Colonic mucosa (tissue), 4 donors: ENCODE measurements at regions not wholly inside any gene's neighbourhood (a gene's known extent, or its start where the extent isn't known, plus 50 kb on each side); places are given as distances from the start of the nearest gene placed in this dataset.

ENCODE experiments used
- DNase-seq: peaks from one replicate; pipeline ENCODE4 v3.0.0-alpha.2; 2020
- H3K27ac ChIP-seq: fragments of 200-600 bp; one replicate; pipeline ENCODE4 v1.8.0; 2021
- H3K27me3 ChIP-seq: fragments of 200-600 bp; one replicate; pipeline ENCODE4 v1.8.0; 2021
- H3K36me3 ChIP-seq: fragments of 200-600 bp; one replicate; pipeline ENCODE4 v1.8.0; 2021
- H3K4me1 ChIP-seq: fragments of 200-600 bp; one replicate; pipeline ENCODE4 v1.8.0; 2021; ENCODE audit warnings: mild to moderate bottlenecking
- H3K4me3 ChIP-seq: fragments of 200-600 bp; one replicate; pipeline ENCODE4 v1.8.0; 2021
- H3K9ac ChIP-seq, 2 donors: one replicate each; pipeline ENCODE4 v1.7.0; 2013; ENCODE audit warnings: control low read depth in 2 of 2, low read depth in 2 of 2, low read length in 2 of 2
- H3K9me3 ChIP-seq: fragments of 200-600 bp; one replicate; pipeline ENCODE4 v1.8.0; 2021
- intact Hi-C: fragments of 100-400 bp; cut with DNase I; formaldehyde crosslinking; loops from one replicate; pipeline ENCODE4 v1.14.1; 2022
- TF ChIP-seq, protein P1 (sequence below): fragments of 200-600 bp; IDR thresholded peaks from one replicate; pipeline ENCODE4 v1.8.0; 2022; ENCODE audit warnings: antibody characterized with exemption, mild to moderate bottlenecking
- donor health status: healthy.
- donor health status: DM: no; HTN: no; CAD: no.
- donor health status: DM: no; HTN: no; CAD: no.

DNA sequence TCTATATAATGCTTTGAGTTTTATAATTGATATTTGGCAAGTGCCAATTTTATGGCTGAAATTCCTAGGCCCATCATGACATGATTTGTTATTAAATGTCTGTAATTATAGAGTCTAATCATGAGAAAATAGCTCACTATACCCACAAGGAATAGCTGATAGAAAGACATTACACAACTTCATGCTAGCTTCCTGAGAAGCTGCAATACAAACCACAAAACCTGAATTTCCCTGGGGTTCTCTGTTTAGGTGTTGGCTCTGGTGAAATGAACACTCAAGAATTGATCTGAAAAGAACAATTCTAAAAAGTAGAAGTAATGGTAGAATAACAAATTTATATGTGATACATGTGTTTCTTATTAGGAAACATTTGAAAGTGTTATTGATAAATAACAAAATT is 169.6 kb downstream of the GASK1B start:
- H3K9ac ChIP-seq, result no peak overlapping the region
- no peaks in the 10 kb centered on the region for H3K27me3 ChIP-seq
- no peak overlapping the region for H3K4me3 ChIP-seq
- no peaks in the 10 kb centered on the region for H3K36me3 ChIP-seq
- intact Hi-C loops, result no loop called here
- H3K4me1 ChIP-seq, result no peaks in the 10 kb centered on the region
- H3K9me3 ChIP-seq, result no peaks in the 10 kb centered on the region
- TF ChIP-seq, protein P1, sequence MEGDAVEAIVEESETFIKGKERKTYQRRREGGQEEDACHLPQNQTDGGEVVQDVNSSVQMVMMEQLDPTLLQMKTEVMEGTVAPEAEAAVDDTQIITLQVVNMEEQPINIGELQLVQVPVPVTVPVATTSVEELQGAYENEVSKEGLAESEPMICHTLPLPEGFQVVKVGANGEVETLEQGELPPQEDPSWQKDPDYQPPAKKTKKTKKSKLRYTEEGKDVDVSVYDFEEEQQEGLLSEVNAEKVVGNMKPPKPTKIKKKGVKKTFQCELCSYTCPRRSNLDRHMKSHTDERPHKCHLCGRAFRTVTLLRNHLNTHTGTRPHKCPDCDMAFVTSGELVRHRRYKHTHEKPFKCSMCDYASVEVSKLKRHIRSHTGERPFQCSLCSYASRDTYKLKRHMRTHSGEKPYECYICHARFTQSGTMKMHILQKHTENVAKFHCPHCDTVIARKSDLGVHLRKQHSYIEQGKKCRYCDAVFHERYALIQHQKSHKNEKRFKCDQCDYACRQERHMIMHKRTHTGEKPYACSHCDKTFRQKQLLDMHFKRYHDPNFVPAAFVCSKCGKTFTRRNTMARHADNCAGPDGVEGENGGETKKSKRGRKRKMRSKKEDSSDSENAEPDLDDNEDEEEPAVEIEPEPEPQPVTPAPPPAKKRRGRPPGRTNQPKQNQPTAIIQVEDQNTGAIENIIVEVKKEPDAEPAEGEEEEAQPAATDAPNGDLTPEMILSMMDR, result no peak
- H3K27ac ChIP-seq, result no peak overlapping the region
- DNase-seq, result no peak

DNA sequence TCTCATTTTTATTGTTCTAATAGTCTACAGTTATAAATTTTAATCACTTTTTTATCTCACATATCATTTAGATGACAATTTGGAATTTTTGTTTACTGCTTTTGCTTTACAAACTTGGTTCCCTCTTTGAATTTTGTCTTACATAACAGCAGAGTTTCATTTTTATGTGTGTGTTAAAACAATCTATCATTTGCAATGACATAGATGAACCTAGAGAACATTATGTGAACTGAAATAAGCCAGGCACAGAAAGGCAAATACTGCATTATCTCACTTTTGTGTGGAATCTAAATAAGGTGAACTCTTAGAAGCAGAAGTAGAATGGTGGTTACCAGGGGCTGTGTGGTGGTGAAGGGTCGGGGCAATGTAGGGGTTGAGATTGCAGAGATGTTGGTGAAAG is 170.7 kb downstream of the GASK1B start:
- intact Hi-C loops, result no loop called here
- H3K27me3 ChIP-seq, result no peaks in the 10 kb centered on the region
- no peak overlapping the region for H3K27ac ChIP-seq
- no peak overlapping the region for H3K4me3 ChIP-seq
- H3K9ac ChIP-seq, result no peak overlapping the region
- TF ChIP-seq, protein P1, result no peak
- H3K4me1 ChIP-seq, result no peaks in the 10 kb centered on the region
- no peaks in the 10 kb centered on the region for H3K9me3 ChIP-seq
- H3K36me3 ChIP-seq, result no peaks in the 10 kb centered on the region
- DNase-seq, result no peak

DNA sequence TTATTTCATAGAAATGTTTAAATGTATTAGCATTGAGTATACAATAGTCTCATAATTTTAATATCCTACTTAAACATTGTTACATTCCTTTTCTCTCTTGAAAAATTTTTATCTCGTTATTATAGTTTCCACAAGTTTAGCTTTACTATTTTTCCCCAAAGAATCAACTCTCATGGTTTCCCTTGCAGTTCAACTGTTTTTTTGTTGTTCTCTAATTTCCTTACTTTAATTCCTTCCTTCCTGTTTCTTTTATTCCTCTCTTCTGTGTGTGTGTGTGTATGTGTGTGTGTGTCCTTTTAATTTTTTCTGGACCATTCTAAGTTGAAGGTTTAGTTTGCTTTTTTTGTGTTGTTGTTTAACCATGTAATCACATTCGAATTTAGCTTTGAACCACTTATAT is 171.1 kb downstream of the GASK1B start:
- Histone ChIP-seq H3K9me3 (no peaks in the 10 kb centered on the region), H3K9ac (no peak overlapping the region), H3K27ac (no peak overlapping the region), H3K4me1 (no peaks in the 10 kb centered on the region), H3K27me3 (no peaks in the 10 kb centered on the region), H3K36me3 (no peaks in the 10 kb centered on the region), H3K4me3 (no peak overlapping the region)
- DNase-seq, result no peak
- intact Hi-C loops, result no loop called here
- TF ChIP-seq, protein P1, result no peak

DNA sequence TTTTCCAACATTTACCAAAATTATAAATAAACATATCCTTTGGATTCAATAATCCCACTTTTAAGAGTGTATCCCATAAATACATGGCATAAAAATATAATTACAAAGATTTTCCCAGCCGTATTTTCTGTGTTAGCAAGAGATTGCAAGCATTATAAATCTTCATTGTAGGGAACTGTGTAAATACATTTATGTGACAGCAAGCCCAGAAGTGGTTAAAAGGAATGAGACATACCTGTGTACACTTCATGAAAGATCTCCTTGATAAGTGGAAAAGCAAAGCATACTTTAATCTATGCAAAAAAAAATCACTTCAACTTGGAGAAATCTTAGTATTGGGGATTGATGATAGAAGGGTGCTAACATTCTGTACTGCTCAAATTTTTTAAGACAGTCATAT is 173.1 kb downstream of the GASK1B start:
- no peaks in the 10 kb centered on the region for H3K4me1 ChIP-seq
- H3K9me3 ChIP-seq, result no peaks in the 10 kb centered on the region
- TF ChIP-seq, protein P1, result no peak
- H3K27me3 ChIP-seq, result no peaks in the 10 kb centered on the region
- no peaks in the 10 kb centered on the region for H3K36me3 ChIP-seq
- no peak overlapping the region for H3K9ac ChIP-seq
- no peak overlapping the region for H3K4me3 ChIP-seq
- no peak for DNase-seq
- H3K27ac ChIP-seq, result no peak overlapping the region
- intact Hi-C loops, result loop anchor here (10.0 kb wide), 1 partner anchor 625 kb away; no protein-coding TSS in a partner anchor

DNA sequence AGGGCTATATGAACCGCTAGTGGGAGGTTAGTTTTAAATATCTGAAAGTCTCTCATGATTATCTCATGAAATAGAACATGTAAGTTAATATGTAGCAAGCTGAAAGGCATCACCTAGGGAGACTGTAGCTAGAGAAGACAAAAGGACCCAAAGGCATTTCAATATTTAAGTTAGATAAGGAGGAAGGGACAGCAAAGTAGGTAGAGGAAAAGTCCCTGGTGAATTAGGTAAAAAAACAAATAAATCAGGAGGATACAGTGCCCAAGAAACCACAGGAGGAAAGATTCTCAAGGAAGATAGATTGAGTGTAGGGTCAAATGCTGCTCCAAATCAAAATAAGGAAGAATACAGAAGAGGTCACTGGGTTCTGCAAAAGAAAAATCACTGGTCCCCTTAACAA is 175.5 kb downstream of the GASK1B start:
- no peak overlapping the region for H3K27ac ChIP-seq
- intact Hi-C loops, result loop anchor here (10.0 kb wide), 1 partner anchor 628 kb away; no protein-coding TSS in a partner anchor
- H3K4me3 ChIP-seq, result no peak overlapping the region
- no peak overlapping the region for H3K9ac ChIP-seq
- no peaks in the 10 kb centered on the region for H3K27me3 ChIP-seq
- TF ChIP-seq, protein P1, result no peak
- no peak for DNase-seq
- no peaks in the 10 kb centered on the region for H3K36me3 ChIP-seq
- H3K4me1 ChIP-seq, result peaks cover 4% of the 10 kb centered on the region
- H3K9me3 ChIP-seq, result no peaks in the 10 kb centered on the region
